ENCODE measurements at regions not wholly inside any gene's neighbourhood (a gene's known extent, or its start where the extent isn't known, plus 50 kb on each side); places are given as distances from the start of the nearest gene placed in this dataset.

GRCh38 chr6:40251637-40252300 is 317.5 kb upstream of the MOCS1 start:
- TF ChIP-seq CTCF (IDR thresholded peaks at IDR 0.05; ENCODE audit: poor library complexity), result no peak
- no peak for TF ChIP-seq EZH2phosphoT487 (IDR thresholded peaks at IDR 0.05; ENCODE audit: low read depth, severe bottlenecking, unreplicated experiment)
